Muscle of arm (tissue), 1 donor: ENCODE measurements at regions not wholly inside any gene's neighbourhood (a gene's known extent, or its start where the extent isn't known, plus 50 kb on each side); places are given as distances from the start of the nearest gene placed in this dataset.
"Not testable (repeated sequence)": the region's sequence is repeated elsewhere in the genome, so short reads cannot be mapped to it uniquely, and the experiment has no call there.

Experiments used
- DNase-seq: peaks from one replicate; pipeline ENCODE4 v3.0.0-alpha.2; 2013

- DNase-seq, result no peak
These were observed 52.2 kb upstream of the C10orf90 start for GRCh38 chr10:126722726-126723125.

GRCh38 chr10:126723226-126723625, 52.7 kb upstream of the C10orf90 start:
- no peak for DNase-seq

GRCh38 chr10:126729314-126729870, 58.9 kb upstream of the C10orf90 start:
- DNase-seq, result no peak

- no peak for DNase-seq
These were observed 60.5 kb upstream of the C10orf90 start for GRCh38 chr10:126730856-126731609.

GRCh38 chr10:126731610-126731990, 61.1 kb upstream of the C10orf90 start:
- peak; percentile 83 for DNase-seq

- peak; percentile 10 for DNase-seq
These were observed 61.8 kb upstream of the C10orf90 start for GRCh38 chr10:126732308-126732707.

GRCh38 chr10:126732868-126733267, 62.4 kb upstream of the C10orf90 start:
- peak; percentile 69 for DNase-seq

- DNase-seq, result peak; percentile 57
These were observed 63.5 kb upstream of the C10orf90 start for GRCh38 chr10:126734015-126734414.

GRCh38 chr10:126734967-126735366, 64.5 kb upstream of the C10orf90 start:
- DNase-seq, result no peak

GRCh38 chr10:126736142-126736541, 65.6 kb upstream of the C10orf90 start:
- no peak for DNase-seq

- DNase-seq, result peak; percentile 13
These were observed 66.2 kb upstream of the C10orf90 start for GRCh38 chr10:126736727-126737126.

- DNase-seq, result no peak
These were observed 67.5 kb upstream of the C10orf90 start for GRCh38 chr10:126738001-126738400.

- DNase-seq, result no peak
These were observed 74.1 kb upstream of the C10orf90 start for GRCh38 chr10:126744571-126744970.

GRCh38 chr10:126749015-126749655, 78.6 kb upstream of the C10orf90 start:
- peak; percentile 81 for DNase-seq

GRCh38 chr10:126754966-126755365, 84.5 kb upstream of the C10orf90 start:
- no peak for DNase-seq

GRCh38 chr10:126758867-126759266, 88.4 kb upstream of the C10orf90 start:
- no peak for DNase-seq

GRCh38 chr10:126759531-126759930, 89.0 kb upstream of the C10orf90 start:
- DNase-seq, result no peak

GRCh38 chr10:126766646-126767045, 96.2 kb upstream of the C10orf90 start:
- not testable (repeated sequence) for DNase-seq

- no peak for DNase-seq
These were observed 100.3 kb upstream of the C10orf90 start for GRCh38 chr10:126770809-126771208.

GRCh38 chr10:126776168-126776567, 105.7 kb upstream of the C10orf90 start:
- no peak for DNase-seq

GRCh38 chr10:126777714-126778113, 107.2 kb upstream of the C10orf90 start:
- DNase-seq, result no peak

GRCh38 chr10:126781450-126782216, 111.1 kb upstream of the C10orf90 start:
- no peak for DNase-seq
